IMR-90 (cell line): ENCODE measurements at regions not wholly inside any gene's neighbourhood (a gene's known extent, or its start where the extent isn't known, plus 50 kb on each side); places are given as distances from the start of the nearest gene placed in this dataset.

ENCODE experiments used
- ATAC-seq: fragments of 200-7000 bp; cut with Tn5 transposase; 2 replicates; pipeline ENCODE4 v1.9.1; 2020; ENCODE audit warnings: low read depth, mild to moderate bottlenecking, moderate library complexity
- BruUV-seq: library from RNA; stranded (reverse); fragments of 400-500 nt; replicated peaks from 2 replicates; lab custom pipeline; 2021; lab: Mats Ljungman, UMichigan
- CTCF ChIA-PET: fragments of 300-600 bp; formaldehyde crosslinking; extraction: SDS; loops from one replicate; lab custom pipeline; 2021; ENCODE audit warnings: antibody characterized with exemption; lab: Yijun Ruan, JAX
- POLR2A ChIA-PET: fragments of 300-600 bp; sonication (Branson Sonifier 250); formaldehyde crosslinking; loops from one replicate; lab custom pipeline; 2022; ENCODE audit warnings: antibody characterized with exemption; ENCODE audit not compliant: unreplicated experiment; lab: Charles Lee
- DNase-seq: peaks from one replicate; pipeline ENCODE4 v3.0.0; 2013
- H2AFZ ChIP-seq: replicated peaks from 2 replicates; pipeline ENCODE3; 2013; ENCODE audit warnings: low read length, mild to moderate bottlenecking; ENCODE audit not compliant: poor library complexity
- H2AK5ac ChIP-seq: 2 replicates; pipeline ENCODE4 v1.6.1; 2013; ENCODE audit warnings: low read depth, low read length, inconsistent platforms
- H2AK9ac ChIP-seq: replicated peaks from 2 replicates; pipeline ENCODE3; 2013; ENCODE audit warnings: mild to moderate bottlenecking, low read depth, low read length, moderate library complexity; ENCODE audit not compliant: poor library complexity
- H2BK120ac ChIP-seq: 2 replicates; pipeline ENCODE4 v1.6.1; 2013; ENCODE audit warnings: low read depth, low read length, inconsistent platforms
- H2BK15ac ChIP-seq: 3 replicates; pipeline ENCODE4 v1.6.1; 2013; ENCODE audit warnings: low read depth, low read length, inconsistent platforms
- H2BK20ac ChIP-seq: 2 replicates; pipeline ENCODE4 v1.6.1; 2013; ENCODE audit warnings: low read depth, mild to moderate bottlenecking, inconsistent platforms, low read length, moderate library complexity
- H2BK5ac ChIP-seq: 2 replicates; pipeline ENCODE4 v1.6.1; 2013; ENCODE audit warnings: mild to moderate bottlenecking, low read depth, low read length, inconsistent platforms; ENCODE audit not compliant: poor library complexity, severe bottlenecking
- H3K14ac ChIP-seq: replicated peaks from 2 replicates; pipeline ENCODE4 v1.6.1; 2013; ENCODE audit warnings: low read depth, low read length, inconsistent platforms
- H3K18ac ChIP-seq: 2 replicates; pipeline ENCODE4 v1.6.1; 2013; ENCODE audit warnings: low read depth, low read length, control low read depth
- H3K23ac ChIP-seq: 2 replicates; pipeline ENCODE4 v1.6.1; 2013; ENCODE audit warnings: low read depth, low read length, inconsistent platforms
- H3K27ac ChIP-seq: 2 replicates; pipeline ENCODE4 v1.5.1; 2013; ENCODE audit warnings: mild to moderate bottlenecking, control low read depth, low read length; ENCODE audit not compliant: insufficient read depth
- H3K27me3 ChIP-seq: 2 replicates; pipeline ENCODE4 v1.6.1; 2013; ENCODE audit warnings: low read length; ENCODE audit not compliant: control insufficient read depth, insufficient read depth
- H3K36me3 ChIP-seq: 2 replicates; pipeline ENCODE4 v1.6.1; 2013; ENCODE audit warnings: low read length, mixed read lengths; ENCODE audit not compliant: control insufficient read depth, insufficient read depth
- H3K4ac ChIP-seq: 2 replicates; pipeline ENCODE4 v1.6.1; 2013; ENCODE audit warnings: low read depth, low read length, inconsistent platforms
- H3K4me1 ChIP-seq: 2 replicates; pipeline ENCODE4 v1.6.1; 2013; ENCODE audit warnings: low read length, mixed read lengths; ENCODE audit not compliant: control insufficient read depth, insufficient read depth
- H3K4me2 ChIP-seq: 2 replicates; pipeline ENCODE4 v1.6.1; 2013; ENCODE audit warnings: low read depth, mild to moderate bottlenecking, control low read depth, low read length, moderate library complexity
- H3K4me3 ChIP-seq: 2 replicates; pipeline ENCODE4 v1.5.1; 2013; ENCODE audit warnings: low read depth, mild to moderate bottlenecking, control low read depth, low read length, moderate library complexity; ENCODE audit not compliant: insufficient read depth
- H3K56ac ChIP-seq: 2 replicates; pipeline ENCODE4 v1.6.1; 2013; ENCODE audit warnings: low read length, inconsistent platforms; ENCODE audit not compliant: insufficient read depth; ENCODE audit errors: extremely low read depth
- H3K79me1 ChIP-seq, 2 experiments: 2 replicates each; pipeline ENCODE4 v1.6.1; 2013; ENCODE audit warnings: low read length in 2 of 2, inconsistent platforms in 1 of 2, low read depth in 1 of 2
- H3K9ac ChIP-seq: 2 replicates; pipeline ENCODE4 v1.6.1; 2013; ENCODE audit warnings: low read depth, low read length, control low read depth
- H3K9me1 ChIP-seq: 2 replicates; pipeline ENCODE4 v1.6.1; 2013; ENCODE audit warnings: low read length, inconsistent platforms; ENCODE audit not compliant: insufficient read depth
- H3K9me3 ChIP-seq: 2 replicates; pipeline ENCODE4 v1.6.1; 2013; ENCODE audit warnings: low read length; ENCODE audit not compliant: control insufficient read depth, insufficient read depth
- H4K20me1 ChIP-seq: 2 replicates; pipeline ENCODE4 v1.6.1; 2013; ENCODE audit warnings: low read length, inconsistent platforms; ENCODE audit not compliant: insufficient read depth
- H4K5ac ChIP-seq: 2 replicates; pipeline ENCODE4 v1.6.1; 2013; ENCODE audit warnings: mild to moderate bottlenecking, low read depth, low read length, control low read depth
- H4K8ac ChIP-seq, 2 experiments: 2 replicates each; pipeline ENCODE4 v1.6.1; 2013; ENCODE audit warnings: low read depth in 2 of 2, low read length in 2 of 2, control low read depth in 1 of 2, inconsistent platforms in 1 of 2
- H4K91ac ChIP-seq: 2 replicates; pipeline ENCODE4 v1.6.1; 2013; ENCODE audit warnings: low read depth, low read length, inconsistent platforms; ENCODE audit not compliant: insufficient read depth
- BHLHE40 ChIP-seq: fragments of 150-350 bp; IDR thresholded peaks from 2 replicates; pipeline ENCODE4 v1.6.1; 2016; ENCODE audit warnings: mild to moderate bottlenecking, low read depth, low read length
- CEBPB ChIP-seq: IDR thresholded peaks from 2 replicates; pipeline ENCODE4 v1.6.1; 2012; ENCODE audit warnings: low read depth, low read length, improper control_type of control experiment
- CHD1 ChIP-seq: IDR thresholded peaks from 2 replicates; pipeline ENCODE4 v1.6.1; 2012; ENCODE audit warnings: low read depth, low read length, improper control_type of control experiment
- FOS ChIP-seq: fragments of 150-350 bp; IDR thresholded peaks from 2 replicates; pipeline ENCODE4 v1.6.1; 2016; ENCODE audit warnings: low read depth, low read length
- MAFK ChIP-seq: IDR thresholded peaks from 2 replicates; pipeline ENCODE4 v1.6.1; 2012; ENCODE audit warnings: low read depth, low read length, improper control_type of control experiment
- MAZ ChIP-seq: IDR thresholded peaks from 2 replicates; pipeline ENCODE4 v1.6.1; 2012; ENCODE audit warnings: low read depth, mild to moderate bottlenecking, low read length, improper control_type of control experiment, moderate library complexity, borderline replicate concordance
- MXI1 ChIP-seq: IDR thresholded peaks from 2 replicates; pipeline ENCODE4 v1.6.1; 2012; ENCODE audit warnings: low read depth, mild to moderate bottlenecking, low read length, moderate library complexity, borderline replicate concordance
- NFE2L2 ChIP-seq: fragments of 150-350 bp; IDR thresholded peaks from 2 replicates; pipeline ENCODE4 v1.6.1; 2016; ENCODE audit warnings: low read depth, mild to moderate bottlenecking, low read length
- POLR2A ChIP-seq: IDR thresholded peaks from 2 replicates; pipeline ENCODE4 v1.6.1; 2012; ENCODE audit warnings: mild to moderate bottlenecking, low read depth, low read length
- RAD21 ChIP-seq: IDR thresholded peaks from 2 replicates; pipeline ENCODE4 v1.6.1; 2012; ENCODE audit warnings: low read length, improper control_type of control experiment
- RCOR1 ChIP-seq: IDR thresholded peaks from 2 replicates; pipeline ENCODE4 v1.6.1; 2012; ENCODE audit warnings: mild to moderate bottlenecking, low read length, improper control_type of control experiment; ENCODE audit not compliant: insufficient replicate concordance
- RFX5 ChIP-seq: IDR thresholded peaks from 2 replicates; pipeline ENCODE4 v1.8.0; 2012; ENCODE audit warnings: low read depth, mild to moderate bottlenecking, low read length, moderate library complexity
- WGBS, 2 experiments: methylation state at CpG; one replicate each; pipeline versions ENCODE4 v1.1.5 to v1.1.7; 2013; ENCODE audit warnings: missing lambda C conversion rate in 2 of 2; ENCODE audit not compliant: insufficient read length in 1 of 2; ENCODE audit errors: extremely low coverage in 2 of 2; 5-methylcytosine and 5-hydroxymethylcytosine counted together
- dilution Hi-C: fragments of 300-500 bp; cut with HindIII; formaldehyde crosslinking; loops from one replicate; pipeline ENCODE4 v1.14.3; 2018; ENCODE audit warnings: low sequenced_read_pairs; ENCODE audit not compliant: unreplicated experiment
- in situ Hi-C: fragments of 300-500 bp; cut with MboI; formaldehyde crosslinking; loops from 3 replicates; pipeline ENCODE4 v1.14.3; 2019; ENCODE audit warnings: low sequenced_read_pairs, inconsistent platforms, mixed read lengths
- intact Hi-C: fragments of 100-400 bp; cut with micrococcal nuclease; formaldehyde crosslinking; loops from 2 replicates; pipeline ENCODE4 v1.10.0; 2022
- TF ChIP-seq, protein P1 (sequence below): fragments of 150-350 bp; IDR thresholded peaks from 2 replicates; pipeline ENCODE4 v1.6.1; 2017; ENCODE audit warnings: mild to moderate bottlenecking, antibody characterized with exemption, low read length, low read depth
- TF ChIP-seq, protein P2 (sequence below): conservative IDR thresholded peaks from 2 replicates; pipeline ENCODE4 v1.5.1; 2012; ENCODE audit warnings: mild to moderate bottlenecking, low read depth, low read length, improper control_type of control experiment

DNA sequence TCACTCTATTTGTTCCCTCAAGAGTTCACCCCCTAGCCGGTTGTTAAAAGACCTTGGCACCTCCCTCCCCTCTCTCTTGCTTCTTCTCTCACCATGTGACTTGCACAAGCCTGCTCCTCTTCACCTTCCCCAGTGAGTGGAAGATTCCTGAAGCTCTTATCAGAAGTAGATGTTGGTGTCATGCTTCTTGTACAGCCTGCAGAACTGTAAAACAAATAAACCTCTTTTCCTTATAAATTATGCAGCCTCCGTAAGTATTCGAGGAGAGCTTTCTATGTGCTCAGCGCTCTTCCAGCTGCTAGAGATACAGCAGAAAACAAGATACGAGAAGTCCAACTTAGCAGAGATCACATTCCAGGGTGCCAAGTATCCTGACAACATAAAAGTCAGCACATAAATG is 147.0 kb upstream of the RUNX1 start:
- Histone ChIP-seq H3K4ac (no peak overlapping the region), H3K27ac (no peak overlapping the region), H4K20me1 (no peaks in the 10 kb centered on the region), H3K14ac (no peak overlapping the region; the same call in 1 of the 2 replicates), H4K91ac (no peak overlapping the region), H3K79me1 (0 out of 4 replicates have a peak, but pooled peaks cover 0 to 6% of the 10 kb centered on the region in 2 experiments), H3K23ac (no peak overlapping the region), H3K9me3 (no peaks in the 10 kb centered on the region), H2BK120ac (no peak overlapping the region; the same call in 1 of the 2 replicates), H3K18ac (no peak overlapping the region), H3K4me3 (no peak overlapping the region), H3K9me1 (peaks cover 5% of the 10 kb centered on the region; the same call in 1 of the 2 replicates), H3K56ac (no peak overlapping the region), H2AFZ (no peak overlapping the region), H2BK20ac (peak overlapping the region; percentile 45; the same call in 1 of the 2 replicates), H3K4me2 (no peak overlapping the region), H2BK5ac (no peak overlapping the region), H3K36me3 (no peaks in the 10 kb centered on the region), H2AK9ac (no peak overlapping the region), H3K27me3 (no peaks in the 10 kb centered on the region), H2BK15ac (0 out of 3 replicates have a peak overlapping the region, but pooled peaks have one; percentile 32), H3K9ac (no peak overlapping the region), H2AK5ac (peak overlapping the region; percentile 56; the same call in 1 of the 2 replicates), H4K8ac (no peak overlapping the region), H4K5ac (no peak overlapping the region), H3K4me1 (peaks cover 3% of the 10 kb centered on the region; the same call in 1 of the 2 replicates)
- no TSS peak for BruUV-seq
- dilution Hi-C loops (no loop called here), in situ Hi-C loops (no loop called here), intact Hi-C loops (no loop called here)
- DNase-seq (no peak), ATAC-seq (no peak)
- 95% methylated on average over 3 of the region's 5 CpGs; no CpG with 5 or more reads in 1 of the 2 experiments for WGBS, 2 experiments
- TF ChIP-seq MAZ (no peak), CHD1 (no peak), BHLHE40 (no peak), CEBPB (no peak), RAD21 (no peak), RFX5 (no peak), FOS (no peak), POLR2A (no peak), RCOR1 (no peak), MAFK (no peak), NFE2L2 (no peak), MXI1 (no peak)
- TF ChIP-seq, protein P1, sequence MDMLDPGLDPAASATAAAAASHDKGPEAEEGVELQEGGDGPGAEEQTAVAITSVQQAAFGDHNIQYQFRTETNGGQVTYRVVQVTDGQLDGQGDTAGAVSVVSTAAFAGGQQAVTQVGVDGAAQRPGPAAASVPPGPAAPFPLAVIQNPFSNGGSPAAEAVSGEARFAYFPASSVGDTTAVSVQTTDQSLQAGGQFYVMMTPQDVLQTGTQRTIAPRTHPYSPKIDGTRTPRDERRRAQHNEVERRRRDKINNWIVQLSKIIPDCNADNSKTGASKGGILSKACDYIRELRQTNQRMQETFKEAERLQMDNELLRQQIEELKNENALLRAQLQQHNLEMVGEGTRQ: no peak
- TF ChIP-seq, protein P2, sequence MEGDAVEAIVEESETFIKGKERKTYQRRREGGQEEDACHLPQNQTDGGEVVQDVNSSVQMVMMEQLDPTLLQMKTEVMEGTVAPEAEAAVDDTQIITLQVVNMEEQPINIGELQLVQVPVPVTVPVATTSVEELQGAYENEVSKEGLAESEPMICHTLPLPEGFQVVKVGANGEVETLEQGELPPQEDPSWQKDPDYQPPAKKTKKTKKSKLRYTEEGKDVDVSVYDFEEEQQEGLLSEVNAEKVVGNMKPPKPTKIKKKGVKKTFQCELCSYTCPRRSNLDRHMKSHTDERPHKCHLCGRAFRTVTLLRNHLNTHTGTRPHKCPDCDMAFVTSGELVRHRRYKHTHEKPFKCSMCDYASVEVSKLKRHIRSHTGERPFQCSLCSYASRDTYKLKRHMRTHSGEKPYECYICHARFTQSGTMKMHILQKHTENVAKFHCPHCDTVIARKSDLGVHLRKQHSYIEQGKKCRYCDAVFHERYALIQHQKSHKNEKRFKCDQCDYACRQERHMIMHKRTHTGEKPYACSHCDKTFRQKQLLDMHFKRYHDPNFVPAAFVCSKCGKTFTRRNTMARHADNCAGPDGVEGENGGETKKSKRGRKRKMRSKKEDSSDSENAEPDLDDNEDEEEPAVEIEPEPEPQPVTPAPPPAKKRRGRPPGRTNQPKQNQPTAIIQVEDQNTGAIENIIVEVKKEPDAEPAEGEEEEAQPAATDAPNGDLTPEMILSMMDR: no peak
- CTCF ChIA-PET: no interaction called here
- POLR2A ChIA-PET: no interaction called here
